Muscle of leg (tissue), 3 donors: ENCODE measurements at regions not wholly inside any gene's neighbourhood (a gene's known extent, or its start where the extent isn't known, plus 50 kb on each side); places are given as distances from the start of the nearest gene placed in this dataset.

Source experiments
- DNase-seq: peaks from one replicate; pipeline ENCODE4 v3.0.0; 2013
- H3K27ac ChIP-seq: one replicate; pipeline ENCODE4 v1.5.1; 2013; ENCODE audit warnings: mild to moderate bottlenecking, low read length, control low read depth
- H3K27me3 ChIP-seq: one replicate; pipeline ENCODE4 v1.6.1; 2013; ENCODE audit warnings: low read length; ENCODE audit not compliant: control insufficient read depth, insufficient read depth
- H3K36me3 ChIP-seq: one replicate; pipeline ENCODE4 v1.6.1; 2013; ENCODE audit warnings: low read length; ENCODE audit not compliant: control insufficient read depth, insufficient read depth
- H3K4me1 ChIP-seq: one replicate; pipeline ENCODE4 v1.6.1; 2013; ENCODE audit warnings: low read length; ENCODE audit not compliant: control insufficient read depth, insufficient read depth
- H3K4me3 ChIP-seq: one replicate; pipeline ENCODE4 v1.5.1; 2013; ENCODE audit warnings: low read length, control low read depth
- H3K9me3 ChIP-seq: replicated peaks from 2 replicates; pipeline ENCODE4 v1.6.1; 2013; ENCODE audit warnings: low read depth, low read length; ENCODE audit not compliant: control insufficient read depth
- WGBS: methylation state at CpG from one replicate; pipeline ENCODE4 v1.1.5; 2013; ENCODE audit warnings: missing lambda C conversion rate; ENCODE audit not compliant: insufficient coverage; 5-methylcytosine and 5-hydroxymethylcytosine counted together

- Histone ChIP-seq H3K9me3 (no peaks in the 10 kb centered on the region), H3K27ac (no peak overlapping the region), H3K36me3 (no peaks in the 10 kb centered on the region), H3K4me1 (no peaks in the 10 kb centered on the region), H3K27me3 (no peaks in the 10 kb centered on the region), H3K4me3 (no peak overlapping the region)
- 91% methylated on average over 6 of the region's 20 CpGs for WGBS
- DNase-seq = no peak
These were observed 192.8 kb upstream of the SALL3 start for GRCh38 chr18:78786776-78787175.

GRCh38 chr18:78787751-78788150 lies 191.9 kb upstream of the SALL3 start:
- H3K27me3 ChIP-seq = no peaks in the 10 kb centered on the region
- no peak overlapping the region for H3K27ac ChIP-seq
- H3K36me3 ChIP-seq = no peaks in the 10 kb centered on the region
- no peaks in the 10 kb centered on the region for H3K9me3 ChIP-seq
- no peaks in the 10 kb centered on the region for H3K4me1 ChIP-seq
- no peak overlapping the region for H3K4me3 ChIP-seq
- DNase-seq = no peak
- WGBS = 66% methylated on average over 8 of the region's 8 CpGs

GRCh38 chr18:78788161-78788560 lies 191.5 kb upstream of the SALL3 start:
- DNase-seq = no peak
- peaks cover 2% of the 10 kb centered on the region for H3K27me3 ChIP-seq
- H3K36me3 ChIP-seq = no peaks in the 10 kb centered on the region
- no peaks in the 10 kb centered on the region for H3K9me3 ChIP-seq
- H3K4me3 ChIP-seq = no peak overlapping the region
- no peaks in the 10 kb centered on the region for H3K4me1 ChIP-seq
- 77% methylated on average over 14 of the region's 14 CpGs for WGBS
- no peak overlapping the region for H3K27ac ChIP-seq

- no peaks in the 10 kb centered on the region for H3K36me3 ChIP-seq
- DNase-seq = no peak
- WGBS = 55% methylated on average over 4 of the region's 11 CpGs
- H3K27me3 ChIP-seq = peaks cover 2% of the 10 kb centered on the region
- H3K4me1 ChIP-seq = no peaks in the 10 kb centered on the region
- no peak overlapping the region for H3K4me3 ChIP-seq
- no peak overlapping the region for H3K27ac ChIP-seq
- no peaks in the 10 kb centered on the region for H3K9me3 ChIP-seq
These were observed 189.8 kb upstream of the SALL3 start for GRCh38 chr18:78789850-78790249.

GRCh38 chr18:78790511-78790910 lies 189.1 kb upstream of the SALL3 start:
- Histone ChIP-seq H3K4me3 (no peak overlapping the region), H3K4me1 (no peaks in the 10 kb centered on the region)
- 70% methylated on average over 3 of the region's 6 CpGs for WGBS

GRCh38 chr18:78790960-78791359 lies 188.7 kb upstream of the SALL3 start:
- H3K4me3 ChIP-seq = no peak overlapping the region
- no peaks in the 10 kb centered on the region for H3K9me3 ChIP-seq
- peaks cover 2% of the 10 kb centered on the region for H3K27me3 ChIP-seq
- H3K36me3 ChIP-seq = no peaks in the 10 kb centered on the region
- H3K27ac ChIP-seq = no peak overlapping the region
- WGBS = 62% methylated on average over 11 of the region's 11 CpGs
- no peak for DNase-seq
- H3K4me1 ChIP-seq = no peaks in the 10 kb centered on the region

More at GRCh38 chr18:78790511-78790910, 189.1 kb upstream of the SALL3 start:
- peaks cover 2% of the 10 kb centered on the region for H3K27me3 ChIP-seq
- H3K9me3 ChIP-seq = no peaks in the 10 kb centered on the region
- DNase-seq = no peak
- no peak overlapping the region for H3K27ac ChIP-seq
- H3K36me3 ChIP-seq = no peaks in the 10 kb centered on the region

GRCh38 chr18:78792094-78792493 lies 187.5 kb upstream of the SALL3 start:
- H3K9me3 ChIP-seq = no peaks in the 10 kb centered on the region
- WGBS = 82% methylated on average over 9 of the region's 9 CpGs

GRCh38 chr18:78792736-78793135 lies 186.9 kb upstream of the SALL3 start:
- Histone ChIP-seq H3K4me1 (no peaks in the 10 kb centered on the region), H3K36me3 (no peaks in the 10 kb centered on the region), H3K27ac (no peak overlapping the region), H3K9me3 (no peaks in the 10 kb centered on the region), H3K27me3 (peaks cover 2% of the 10 kb centered on the region), H3K4me3 (no peak overlapping the region)
- 91% methylated on average over 13 of the region's 20 CpGs for WGBS
- no peak for DNase-seq

More at GRCh38 chr18:78792094-78792493, 187.5 kb upstream of the SALL3 start:
- DNase-seq = no peak
- no peak overlapping the region for H3K27ac ChIP-seq
- H3K36me3 ChIP-seq = no peaks in the 10 kb centered on the region
- H3K27me3 ChIP-seq = peaks cover 2% of the 10 kb centered on the region
- no peak overlapping the region for H3K4me3 ChIP-seq
- H3K4me1 ChIP-seq = no peaks in the 10 kb centered on the region

- DNase-seq = no peak
These were observed 186.1 kb upstream of the SALL3 start for GRCh38 chr18:78793313-78794070.

GRCh38 chr18:78794071-78794430 lies 185.6 kb upstream of the SALL3 start:
- 65% methylated on average over 7 of the region's 7 CpGs for WGBS
- Histone ChIP-seq H3K36me3 (no peaks in the 10 kb centered on the region), H3K27ac (no peak overlapping the region), H3K4me3 (no peak overlapping the region), H3K9me3 (no peaks in the 10 kb centered on the region), H3K4me1 (no peaks in the 10 kb centered on the region), H3K27me3 (peaks cover 2% of the 10 kb centered on the region)
- no peak for DNase-seq

More at GRCh38 chr18:78793313-78794070, 186.1 kb upstream of the SALL3 start:
- Histone ChIP-seq H3K36me3 (no peaks in the 10 kb centered on the region), H3K27me3 (peaks cover 2% of the 10 kb centered on the region), H3K4me1 (no peaks in the 10 kb centered on the region), H3K4me3 (no peak overlapping the region), H3K27ac (no peak overlapping the region), H3K9me3 (no peaks in the 10 kb centered on the region)
- 67% methylated on average over 18 of the region's 19 CpGs for WGBS
